ENCODE measurements at regions not wholly inside any gene's neighbourhood (a gene's known extent, or its start where the extent isn't known, plus 50 kb on each side); places are given as distances from the start of the nearest gene placed in this dataset.

GRCh38 chr3:66904336-66904735 lies 93.8 kb upstream of the KBTBD8 start:
- TF ChIP-seq CTCF (IDR thresholded peaks at IDR 0.05; ENCODE audit: extremely low read depth in 1 of 2, insufficient read depth in 1 of 2, low read depth in 1 of 2, low read length in 2 of 2): no peak
- no peak for TF ChIP-seq EZH2 (IDR thresholded peaks at IDR 0.05; ENCODE audit: borderline replicate concordance, low read depth, low read length, severe bottlenecking)
- TF ChIP-seq, protein P1, sequence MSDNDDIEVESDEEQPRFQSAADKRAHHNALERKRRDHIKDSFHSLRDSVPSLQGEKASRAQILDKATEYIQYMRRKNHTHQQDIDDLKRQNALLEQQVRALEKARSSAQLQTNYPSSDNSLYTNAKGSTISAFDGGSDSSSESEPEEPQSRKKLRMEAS (IDR thresholded peaks at IDR 0.05; ENCODE audit: insufficient read depth, insufficient read length): no peak
- no peak for TF ChIP-seq POLR2A (IDR thresholded peaks at IDR 0.05; ENCODE audit: low read depth, low read length)

Measured in endothelial cell of umbilical vein (primary cell).